ENCODE measurements at regions not wholly inside any gene's neighbourhood (a gene's known extent, or its start where the extent isn't known, plus 50 kb on each side); places are given as distances from the start of the nearest gene placed in this dataset.

- TF ChIP-seq POLR2A (IDR thresholded peaks at IDR 0.05), result no peak
- TF ChIP-seq CTCF (IDR thresholded peaks at IDR 0.05), result no peak
Observed at GRCh38 chr5:62139741-62140140, 166.3 kb upstream of the KIF2A start.
